Omental fat pad (tissue), 3 donors: ENCODE measurements at regions not wholly inside any gene's neighbourhood (a gene's known extent, or its start where the extent isn't known, plus 50 kb on each side); places are given as distances from the start of the nearest gene placed in this dataset.
A peak's percentile ranks its signal among the peaks of the same experiment; 100 is the strongest.

Source experiments
- ATAC-seq: fragments of 150-250 bp; one replicate; pipeline ENCODE4 v1.9.1; 2016; ENCODE audit warnings: mild to moderate bottlenecking, moderate library complexity; ENCODE audit not compliant: low FRiP score
- DNase-seq: peaks from one replicate; pipeline ENCODE4 v3.0.0-alpha.2; 2019; ENCODE audit warnings: low spot score
- TF ChIP-seq, protein P1 (sequence below), 3 donors: fragments of 450-650 bp; IDR thresholded peaks; one replicate each; pipeline ENCODE4 v1.5.1; 2016 to 2017; ENCODE audit warnings: antibody characterized with exemption in 3 of 3, mild to moderate bottlenecking in 3 of 3, moderate library complexity in 2 of 3

- DNase-seq (no peak), ATAC-seq (no peak)
- TF ChIP-seq, protein P1, sequence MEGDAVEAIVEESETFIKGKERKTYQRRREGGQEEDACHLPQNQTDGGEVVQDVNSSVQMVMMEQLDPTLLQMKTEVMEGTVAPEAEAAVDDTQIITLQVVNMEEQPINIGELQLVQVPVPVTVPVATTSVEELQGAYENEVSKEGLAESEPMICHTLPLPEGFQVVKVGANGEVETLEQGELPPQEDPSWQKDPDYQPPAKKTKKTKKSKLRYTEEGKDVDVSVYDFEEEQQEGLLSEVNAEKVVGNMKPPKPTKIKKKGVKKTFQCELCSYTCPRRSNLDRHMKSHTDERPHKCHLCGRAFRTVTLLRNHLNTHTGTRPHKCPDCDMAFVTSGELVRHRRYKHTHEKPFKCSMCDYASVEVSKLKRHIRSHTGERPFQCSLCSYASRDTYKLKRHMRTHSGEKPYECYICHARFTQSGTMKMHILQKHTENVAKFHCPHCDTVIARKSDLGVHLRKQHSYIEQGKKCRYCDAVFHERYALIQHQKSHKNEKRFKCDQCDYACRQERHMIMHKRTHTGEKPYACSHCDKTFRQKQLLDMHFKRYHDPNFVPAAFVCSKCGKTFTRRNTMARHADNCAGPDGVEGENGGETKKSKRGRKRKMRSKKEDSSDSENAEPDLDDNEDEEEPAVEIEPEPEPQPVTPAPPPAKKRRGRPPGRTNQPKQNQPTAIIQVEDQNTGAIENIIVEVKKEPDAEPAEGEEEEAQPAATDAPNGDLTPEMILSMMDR (IDR thresholded peaks at IDR 0.05), result no peak
These were observed 366.4 kb upstream of the ZP4 start for GRCh38 chr1:238257018-238257621.

- TF ChIP-seq, protein P1 (IDR thresholded peaks at IDR 0.05), result no peak
- DNase-seq (no peak), ATAC-seq (no peak)
These were observed 364.2 kb upstream of the ZP4 start for GRCh38 chr1:238254935-238255334.

- DNase-seq (no peak), ATAC-seq (peak; percentile 51)
- TF ChIP-seq, protein P1 (IDR thresholded peaks at IDR 0.05), result no peak
These were observed 361.5 kb upstream of the ZP4 start for GRCh38 chr1:238252033-238252802.

DNA sequence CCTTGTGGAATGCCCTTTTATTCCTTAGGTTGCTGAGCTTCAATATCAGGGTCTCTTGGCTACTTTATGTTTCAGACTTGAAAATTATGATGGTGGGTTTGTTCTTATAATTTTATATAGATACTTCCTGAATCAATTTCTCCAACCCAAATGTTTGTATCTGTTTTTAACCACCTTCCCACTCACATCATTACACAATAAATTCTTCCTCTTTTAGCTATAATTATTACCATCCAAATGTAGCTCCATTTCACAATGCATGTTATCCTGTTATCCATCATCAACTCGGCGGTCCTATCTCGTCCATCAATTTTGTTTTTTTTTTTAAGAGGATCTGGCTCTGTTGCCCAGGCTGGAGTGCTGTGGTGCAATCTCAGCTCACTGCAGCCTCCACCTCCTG lies 357.6 kb upstream of the ZP4 start:
- no peak for DNase-seq
- no peak for ATAC-seq
- TF ChIP-seq, protein P1 (IDR thresholded peaks at IDR 0.05), result no peak

- DNase-seq (no peak), ATAC-seq (no peak)
- TF ChIP-seq, protein P1 (IDR thresholded peaks at IDR 0.05), result no peak
These were observed 351.5 kb upstream of the ZP4 start for GRCh38 chr1:238242181-238242580.

- no peak for DNase-seq
- no peak for ATAC-seq
- TF ChIP-seq, protein P1 (IDR thresholded peaks at IDR 0.05), result no peak
These were observed 350.9 kb upstream of the ZP4 start for GRCh38 chr1:238241607-238242006.

GRCh38 chr1:238239343-238239742 lies 348.6 kb upstream of the ZP4 start:
- no peak for DNase-seq
- no peak for ATAC-seq
- TF ChIP-seq, protein P1 (IDR thresholded peaks at IDR 0.05), result no peak
